ENCODE measurements at regions not wholly inside any gene's neighbourhood (a gene's known extent, or its start where the extent isn't known, plus 50 kb on each side); places are given as distances from the start of the nearest gene placed in this dataset.

DNA sequence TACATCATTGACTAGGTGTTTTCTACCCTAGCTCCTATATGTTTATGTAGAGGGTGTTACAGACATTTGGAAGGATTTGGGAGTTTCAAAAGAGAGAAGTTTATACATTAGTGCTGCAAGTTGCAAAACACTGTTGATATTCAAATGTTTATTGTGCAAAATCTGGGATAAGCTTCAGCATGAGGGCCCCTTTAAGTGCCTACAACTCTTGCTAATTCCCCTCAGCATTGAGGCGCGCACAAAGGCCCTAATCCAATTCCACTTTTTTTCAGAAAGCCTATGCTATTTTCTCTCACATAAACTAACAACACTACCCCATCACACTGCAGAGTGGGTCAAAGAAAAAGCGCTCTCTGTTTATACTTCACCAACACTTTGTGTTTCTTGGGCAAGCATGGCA is 208.0 kb downstream of the NR2F2 start:
- no peak for TF ChIP-seq KAT8 (IDR thresholded peaks at IDR 0.05; ENCODE audit: low read depth)
- TF ChIP-seq, protein P1, sequence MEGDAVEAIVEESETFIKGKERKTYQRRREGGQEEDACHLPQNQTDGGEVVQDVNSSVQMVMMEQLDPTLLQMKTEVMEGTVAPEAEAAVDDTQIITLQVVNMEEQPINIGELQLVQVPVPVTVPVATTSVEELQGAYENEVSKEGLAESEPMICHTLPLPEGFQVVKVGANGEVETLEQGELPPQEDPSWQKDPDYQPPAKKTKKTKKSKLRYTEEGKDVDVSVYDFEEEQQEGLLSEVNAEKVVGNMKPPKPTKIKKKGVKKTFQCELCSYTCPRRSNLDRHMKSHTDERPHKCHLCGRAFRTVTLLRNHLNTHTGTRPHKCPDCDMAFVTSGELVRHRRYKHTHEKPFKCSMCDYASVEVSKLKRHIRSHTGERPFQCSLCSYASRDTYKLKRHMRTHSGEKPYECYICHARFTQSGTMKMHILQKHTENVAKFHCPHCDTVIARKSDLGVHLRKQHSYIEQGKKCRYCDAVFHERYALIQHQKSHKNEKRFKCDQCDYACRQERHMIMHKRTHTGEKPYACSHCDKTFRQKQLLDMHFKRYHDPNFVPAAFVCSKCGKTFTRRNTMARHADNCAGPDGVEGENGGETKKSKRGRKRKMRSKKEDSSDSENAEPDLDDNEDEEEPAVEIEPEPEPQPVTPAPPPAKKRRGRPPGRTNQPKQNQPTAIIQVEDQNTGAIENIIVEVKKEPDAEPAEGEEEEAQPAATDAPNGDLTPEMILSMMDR (IDR thresholded peaks at IDR 0.05 in 2 of 3, conservative IDR thresholded peaks at IDR 0.05 in 1 of 3; ENCODE audit: insufficient read depth in 2 of 3, low read depth in 1 of 3, low read length in 3 of 3): no peak
- TF ChIP-seq SP1 (CRISPR knock-in tag; IDR thresholded peaks at IDR 0.05): no peak
- no peak for TF ChIP-seq XRCC4 (IDR thresholded peaks at IDR 0.05; ENCODE audit: extremely low read depth, insufficient read depth, insufficient read length)
- TF ChIP-seq CTBP1 (IDR thresholded peaks at IDR 0.05; ENCODE audit: borderline replicate concordance): no peak
- TF ChIP-seq, protein P2, sequence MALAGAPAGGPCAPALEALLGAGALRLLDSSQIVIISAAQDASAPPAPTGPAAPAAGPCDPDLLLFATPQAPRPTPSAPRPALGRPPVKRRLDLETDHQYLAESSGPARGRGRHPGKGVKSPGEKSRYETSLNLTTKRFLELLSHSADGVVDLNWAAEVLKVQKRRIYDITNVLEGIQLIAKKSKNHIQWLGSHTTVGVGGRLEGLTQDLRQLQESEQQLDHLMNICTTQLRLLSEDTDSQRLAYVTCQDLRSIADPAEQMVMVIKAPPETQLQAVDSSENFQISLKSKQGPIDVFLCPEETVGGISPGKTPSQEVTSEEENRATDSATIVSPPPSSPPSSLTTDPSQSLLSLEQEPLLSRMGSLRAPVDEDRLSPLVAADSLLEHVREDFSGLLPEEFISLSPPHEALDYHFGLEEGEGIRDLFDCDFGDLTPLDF (CRISPR knock-in tag; IDR thresholded peaks at IDR 0.05): no peak
- TF ChIP-seq, protein P3, sequence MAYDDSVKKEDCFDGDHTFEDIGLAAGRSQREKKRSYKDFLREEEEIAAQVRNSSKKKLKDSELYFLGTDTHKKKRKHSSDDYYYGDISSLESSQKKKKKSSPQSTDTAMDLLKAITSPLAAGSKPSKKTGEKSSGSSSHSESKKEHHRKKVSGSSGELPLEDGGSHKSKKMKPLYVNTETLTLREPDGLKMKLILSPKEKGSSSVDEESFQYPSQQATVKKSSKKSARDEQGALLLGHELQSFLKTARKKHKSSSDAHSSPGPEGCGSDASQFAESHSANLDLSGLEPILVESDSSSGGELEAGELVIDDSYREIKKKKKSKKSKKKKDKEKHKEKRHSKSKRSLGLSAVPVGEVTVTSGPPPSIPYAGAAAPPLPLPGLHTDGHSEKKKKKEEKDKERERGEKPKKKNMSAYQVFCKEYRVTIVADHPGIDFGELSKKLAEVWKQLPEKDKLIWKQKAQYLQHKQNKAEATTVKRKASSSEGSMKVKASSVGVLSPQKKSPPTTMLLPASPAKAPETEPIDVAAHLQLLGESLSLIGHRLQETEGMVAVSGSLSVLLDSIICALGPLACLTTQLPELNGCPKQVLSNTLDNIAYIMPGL (CRISPR knock-in tag; IDR thresholded peaks at IDR 0.05): no peak
- no peak for TF ChIP-seq JUN (IDR thresholded peaks at IDR 0.05; ENCODE audit: borderline replicate concordance, low read depth, low read length)
- no peak for TF ChIP-seq JUN (CRISPR knock-in tag; IDR thresholded peaks at IDR 0.05; ENCODE audit: borderline replicate concordance)
- TF ChIP-seq POLR2A (conservative IDR thresholded peaks at IDR 0.05): no peak
- TF ChIP-seq NCOR1 (IDR thresholded peaks at IDR 0.05): no peak
- TF ChIP-seq RCOR1 (IDR thresholded peaks at IDR 0.05; ENCODE audit: borderline replicate concordance in 1 of 2, low read depth in 2 of 2, low read length in 2 of 2): no peak
- TF ChIP-seq, protein P4, sequence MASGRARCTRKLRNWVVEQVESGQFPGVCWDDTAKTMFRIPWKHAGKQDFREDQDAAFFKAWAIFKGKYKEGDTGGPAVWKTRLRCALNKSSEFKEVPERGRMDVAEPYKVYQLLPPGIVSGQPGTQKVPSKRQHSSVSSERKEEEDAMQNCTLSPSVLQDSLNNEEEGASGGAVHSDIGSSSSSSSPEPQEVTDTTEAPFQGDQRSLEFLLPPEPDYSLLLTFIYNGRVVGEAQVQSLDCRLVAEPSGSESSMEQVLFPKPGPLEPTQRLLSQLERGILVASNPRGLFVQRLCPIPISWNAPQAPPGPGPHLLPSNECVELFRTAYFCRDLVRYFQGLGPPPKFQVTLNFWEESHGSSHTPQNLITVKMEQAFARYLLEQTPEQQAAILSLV (tag; IDR thresholded peaks at IDR 0.05): no peak
- no peak for TF ChIP-seq SIN3A (IDR thresholded peaks at IDR 0.05; ENCODE audit: borderline replicate concordance in 2 of 2, control insufficient read depth in 1 of 2, low read depth in 2 of 2, low read length in 2 of 2)

Data from K562 (cell line).